PC-9 (cell line): ENCODE measurements at regions not wholly inside any gene's neighbourhood (a gene's known extent, or its start where the extent isn't known, plus 50 kb on each side); places are given as distances from the start of the nearest gene placed in this dataset.

Source experiments
- CTCF ChIP-seq: fragments of 200-600 bp; sonication (generic); conservative IDR thresholded peaks from 2 replicates; pipeline ENCODE4 v1.6.1; 2017; ENCODE audit warnings: mixed run types, antibody characterized with exemption, mild to moderate bottlenecking, moderate library complexity
- EZH2 ChIP-seq: fragments of 200-600 bp; sonication (generic); IDR thresholded peaks from 2 replicates; pipeline ENCODE4 v1.8.0; 2017; ENCODE audit warnings: antibody characterized with exemption, low read depth

- TF ChIP-seq CTCF (no peak), EZH2 (no peak)
Observed at GRCh38 chr1:163761898-163762297, 440.1 kb downstream of the NUF2 start.
